ENCODE measurements at regions not wholly inside any gene's neighbourhood (a gene's known extent, or its start where the extent isn't known, plus 50 kb on each side); places are given as distances from the start of the nearest gene placed in this dataset.

DNA sequence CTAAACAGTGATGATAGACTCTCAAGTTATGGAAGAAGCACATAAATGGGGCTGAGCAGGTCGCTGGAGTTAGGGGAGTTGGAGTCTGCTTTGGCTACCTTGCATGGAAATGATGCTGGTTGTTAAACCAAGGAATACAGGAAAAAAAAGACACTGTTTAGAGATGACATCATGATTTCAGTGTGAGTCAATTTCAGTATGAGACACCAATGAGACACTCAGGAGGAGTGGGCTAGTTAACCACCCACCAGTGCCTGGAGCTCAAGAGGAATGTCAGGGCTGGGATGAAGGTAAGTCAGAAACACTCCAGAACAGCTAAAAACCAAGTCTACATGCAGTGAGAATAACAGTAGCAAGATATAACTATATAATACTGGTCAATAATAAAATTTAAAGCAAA is 303.6 kb downstream of the SOX11 start:
- no peak for DNase-seq (ENCODE audit: low spot score)
- in situ Hi-C loops (cut with MboI; ENCODE audit: low pct_unique_long_range_greater_than_20kb, low sequenced_read_pairs, unreplicated experiment): no loop called here
- TF ChIP-seq, protein P1, sequence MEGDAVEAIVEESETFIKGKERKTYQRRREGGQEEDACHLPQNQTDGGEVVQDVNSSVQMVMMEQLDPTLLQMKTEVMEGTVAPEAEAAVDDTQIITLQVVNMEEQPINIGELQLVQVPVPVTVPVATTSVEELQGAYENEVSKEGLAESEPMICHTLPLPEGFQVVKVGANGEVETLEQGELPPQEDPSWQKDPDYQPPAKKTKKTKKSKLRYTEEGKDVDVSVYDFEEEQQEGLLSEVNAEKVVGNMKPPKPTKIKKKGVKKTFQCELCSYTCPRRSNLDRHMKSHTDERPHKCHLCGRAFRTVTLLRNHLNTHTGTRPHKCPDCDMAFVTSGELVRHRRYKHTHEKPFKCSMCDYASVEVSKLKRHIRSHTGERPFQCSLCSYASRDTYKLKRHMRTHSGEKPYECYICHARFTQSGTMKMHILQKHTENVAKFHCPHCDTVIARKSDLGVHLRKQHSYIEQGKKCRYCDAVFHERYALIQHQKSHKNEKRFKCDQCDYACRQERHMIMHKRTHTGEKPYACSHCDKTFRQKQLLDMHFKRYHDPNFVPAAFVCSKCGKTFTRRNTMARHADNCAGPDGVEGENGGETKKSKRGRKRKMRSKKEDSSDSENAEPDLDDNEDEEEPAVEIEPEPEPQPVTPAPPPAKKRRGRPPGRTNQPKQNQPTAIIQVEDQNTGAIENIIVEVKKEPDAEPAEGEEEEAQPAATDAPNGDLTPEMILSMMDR (IDR thresholded peaks at IDR 0.05; ENCODE audit: extremely low read depth, insufficient read depth, missing control alignments): no peak

DNA sequence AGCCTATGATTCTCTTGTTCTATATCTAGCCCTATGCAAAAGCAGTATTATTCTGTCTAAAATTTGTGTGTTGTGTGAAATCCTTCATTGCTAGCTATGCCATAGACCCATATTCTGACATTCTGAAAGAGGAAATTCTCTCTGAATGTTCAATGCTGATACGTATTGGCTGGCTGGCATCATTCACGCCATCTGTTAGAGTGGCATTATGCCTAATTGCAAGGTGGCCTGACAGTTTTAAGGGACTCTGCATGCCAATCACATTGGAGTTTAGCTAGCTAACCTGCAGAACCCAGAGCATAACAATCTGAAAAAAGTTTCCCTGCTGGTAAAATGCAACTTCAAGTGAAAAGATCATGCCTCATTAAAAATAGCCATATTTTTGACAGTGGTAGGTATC is 316.0 kb downstream of the SOX11 start:
- no peak for DNase-seq (ENCODE audit: low spot score)
- TF ChIP-seq, protein P1 (IDR thresholded peaks at IDR 0.05; ENCODE audit: extremely low read depth, insufficient read depth, missing control alignments): no peak
- in situ Hi-C loops (cut with MboI; ENCODE audit: low pct_unique_long_range_greater_than_20kb, low sequenced_read_pairs, unreplicated experiment): no loop called here

DNA sequence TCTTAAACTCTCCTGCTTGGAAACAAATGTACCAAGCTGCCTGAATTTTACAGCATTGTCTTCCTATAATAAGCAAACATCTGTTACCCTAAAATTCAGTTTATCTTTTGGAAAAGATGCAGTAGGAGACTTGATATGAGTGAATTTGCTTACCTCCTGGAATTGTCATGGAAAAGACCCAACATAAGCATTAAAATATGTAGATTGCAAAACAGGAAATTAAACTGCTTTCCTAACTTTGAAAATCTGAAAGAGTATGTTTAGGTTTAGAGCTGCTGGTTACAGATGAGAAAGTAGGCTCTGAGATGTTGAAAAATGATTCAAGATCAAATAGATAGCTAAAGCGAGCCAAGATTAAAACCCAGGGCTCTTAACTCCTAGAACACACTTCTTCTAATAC is 316.5 kb downstream of the SOX11 start:
- TF ChIP-seq, protein P1 (IDR thresholded peaks at IDR 0.05; ENCODE audit: extremely low read depth, insufficient read depth, missing control alignments): no peak

DNA sequence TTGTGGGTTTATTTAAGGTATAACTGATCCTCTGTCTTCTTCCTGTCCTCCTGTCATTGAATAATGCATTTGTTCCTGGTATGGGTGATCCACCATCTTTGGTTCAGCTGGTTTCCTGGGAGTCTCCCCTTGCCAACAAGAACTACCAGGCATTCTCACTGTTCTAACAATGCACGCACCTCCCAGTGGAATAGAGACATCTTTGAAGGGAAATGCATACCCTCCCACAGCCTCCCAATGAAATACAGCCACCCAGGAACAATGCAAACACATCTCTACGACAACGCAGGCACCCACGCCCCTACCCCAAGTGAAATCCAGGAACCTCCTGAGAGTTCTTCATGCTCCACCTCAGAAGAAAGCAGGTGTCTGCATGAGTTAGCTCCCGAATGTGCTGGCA is 318.0 kb downstream of the SOX11 start:
- TF ChIP-seq, protein P1 (IDR thresholded peaks at IDR 0.05; ENCODE audit: extremely low read depth, insufficient read depth, missing control alignments): no peak
- no peak for DNase-seq (ENCODE audit: low spot score)
- in situ Hi-C loops (cut with MboI; ENCODE audit: low pct_unique_long_range_greater_than_20kb, low sequenced_read_pairs, unreplicated experiment): no loop called here

More for the DNA sequence above, 316.5 kb downstream of the SOX11 start:
- no peak for DNase-seq (ENCODE audit: low spot score)
- in situ Hi-C loops (cut with MboI; ENCODE audit: low pct_unique_long_range_greater_than_20kb, low sequenced_read_pairs, unreplicated experiment): no loop called here

DNA sequence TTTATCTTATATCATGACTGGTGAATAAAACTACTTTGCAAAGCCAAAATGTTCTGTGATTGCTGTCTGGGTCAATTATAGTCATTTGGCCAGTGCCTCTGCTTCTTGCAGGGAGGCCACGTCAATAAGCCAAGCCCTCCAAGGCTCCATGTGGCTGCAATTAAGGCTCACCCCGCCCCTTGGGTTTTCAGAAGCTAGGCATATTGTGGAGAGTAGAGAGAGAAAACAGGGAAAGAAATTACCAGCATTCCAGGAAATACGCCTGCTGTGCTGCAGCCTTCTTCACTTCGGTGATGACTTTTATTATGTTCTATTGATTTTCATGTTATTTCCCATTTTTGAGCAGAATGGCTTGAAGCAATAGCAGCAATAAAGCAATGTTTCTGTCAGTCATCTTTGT is 319.7 kb downstream of the SOX11 start:
- in situ Hi-C loops (cut with MboI; ENCODE audit: low pct_unique_long_range_greater_than_20kb, low sequenced_read_pairs, unreplicated experiment): no loop called here
- TF ChIP-seq, protein P1 (IDR thresholded peaks at IDR 0.05; ENCODE audit: extremely low read depth, insufficient read depth, missing control alignments): no peak
- DNase-seq (ENCODE audit: low spot score): no peak

DNA sequence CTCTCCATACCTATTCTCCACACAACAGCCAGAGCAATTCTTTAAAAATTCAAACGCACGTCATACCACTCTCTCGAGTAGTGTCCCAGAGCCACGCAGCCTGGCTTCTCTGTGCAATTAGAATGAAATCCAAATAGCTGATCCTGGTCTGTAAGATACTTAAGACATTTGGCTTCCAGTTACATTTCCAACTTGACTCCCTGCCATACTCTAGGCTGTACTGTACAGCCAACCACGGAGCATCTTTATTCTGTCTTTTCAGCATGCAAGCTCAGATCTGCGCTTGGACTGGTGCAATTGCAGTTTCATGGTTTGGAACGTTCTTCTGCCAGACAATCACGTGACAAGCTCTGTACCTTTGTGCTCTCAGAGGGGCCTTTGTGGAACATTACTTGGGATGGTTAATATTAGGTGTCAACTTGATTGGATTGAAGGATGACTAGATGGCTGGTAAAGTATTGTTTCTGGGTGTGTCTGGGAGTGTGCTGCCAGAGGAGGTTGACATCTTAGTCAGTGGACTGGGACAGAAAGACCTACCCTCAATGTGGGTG is 325.6 kb downstream of the SOX11 start:
- no peak for DNase-seq (ENCODE audit: low spot score)

More for the DNA sequence above, 325.6 kb downstream of the SOX11 start:
- TF ChIP-seq, protein P1 (IDR thresholded peaks at IDR 0.05; ENCODE audit: extremely low read depth, insufficient read depth, missing control alignments): no peak
- in situ Hi-C loops (cut with MboI; ENCODE audit: low pct_unique_long_range_greater_than_20kb, low sequenced_read_pairs, unreplicated experiment): no loop called here

All from GM13977 (cell line).